ENCODE measurements at regions not wholly inside any gene's neighbourhood (a gene's known extent, or its start where the extent isn't known, plus 50 kb on each side); places are given as distances from the start of the nearest gene placed in this dataset.

- no peak for DNase-seq (ENCODE audit: low spot score)
Observed at GRCh38 chr21:43348170-43348766, 78.7 kb downstream of the SIK1 start.

- DNase-seq (ENCODE audit: low spot score) = no peak
Observed at GRCh38 chr21:43347461-43348169, 79.3 kb downstream of the SIK1 start.

GRCh38 chr21:43346551-43346950, 80.4 kb downstream of the SIK1 start:
- no peak for DNase-seq (ENCODE audit: low spot score)

GRCh38 chr21:43345746-43346409, 81.1 kb downstream of the SIK1 start:
- no peak for DNase-seq (ENCODE audit: low spot score)

GRCh38 chr21:43345046-43345745, 81.7 kb downstream of the SIK1 start:
- DNase-seq (ENCODE audit: low spot score) = no peak

- no peak for DNase-seq (ENCODE audit: low spot score)
Observed at GRCh38 chr21:43343992-43344886, 82.7 kb downstream of the SIK1 start.

- no peak for DNase-seq (ENCODE audit: low spot score)
Observed at GRCh38 chr21:43343095-43343991, 83.6 kb downstream of the SIK1 start.

- DNase-seq (ENCODE audit: low spot score) = no peak
Observed at GRCh38 chr21:43342301-43342881, 84.5 kb downstream of the SIK1 start.

GRCh38 chr21:43341378-43342161, 85.4 kb downstream of the SIK1 start:
- no peak for DNase-seq (ENCODE audit: low spot score)

- no peak for DNase-seq (ENCODE audit: low spot score)
Observed at GRCh38 chr21:43340491-43341377, 86.2 kb downstream of the SIK1 start.

- no peak for DNase-seq (ENCODE audit: low spot score)
Observed at GRCh38 chr21:43339668-43340067, 87.3 kb downstream of the SIK1 start.

GRCh38 chr21:43338951-43339350, 88.0 kb downstream of the SIK1 start:
- no peak for DNase-seq (ENCODE audit: low spot score)

- DNase-seq (ENCODE audit: low spot score) = no peak
Observed at GRCh38 chr21:43337901-43338655, 88.9 kb downstream of the SIK1 start.

- DNase-seq (ENCODE audit: low spot score) = no peak
Observed at GRCh38 chr21:43335119-43335518, 91.8 kb downstream of the SIK1 start.

GRCh38 chr21:43334214-43334958, 92.5 kb downstream of the SIK1 start:
- no peak for DNase-seq (ENCODE audit: low spot score)

GRCh38 chr21:43333298-43334062, 93.5 kb downstream of the SIK1 start:
- DNase-seq (ENCODE audit: low spot score) = no peak
